ENCODE measurements at regions not wholly inside any gene's neighbourhood (a gene's known extent, or its start where the extent isn't known, plus 50 kb on each side); places are given as distances from the start of the nearest gene placed in this dataset.

- no peak for TF ChIP-seq CTCF (IDR thresholded peaks at IDR 0.05; ENCODE audit: low read depth, low read length)
- Histone ChIP-seq H3K4me3 (no peak overlapping the region), H3K27ac (no peak overlapping the region), H3K27me3 (peaks cover 6% of the 10 kb centered on the region), H3K9me3 (ENCODE audit: low read depth) (no peaks in the 10 kb centered on the region), H3K4me1 (ENCODE audit: low read depth) (no peaks in the 10 kb centered on the region), H3K36me3 (no peaks in the 10 kb centered on the region)
- no peak for DNase-seq (ENCODE audit: low read depth in 1 of 2, low spot score in 1 of 2)
These were observed 400.0 kb upstream of the PDE4D start for GRCh38 chr5:60293518-60293917.

DNA sequence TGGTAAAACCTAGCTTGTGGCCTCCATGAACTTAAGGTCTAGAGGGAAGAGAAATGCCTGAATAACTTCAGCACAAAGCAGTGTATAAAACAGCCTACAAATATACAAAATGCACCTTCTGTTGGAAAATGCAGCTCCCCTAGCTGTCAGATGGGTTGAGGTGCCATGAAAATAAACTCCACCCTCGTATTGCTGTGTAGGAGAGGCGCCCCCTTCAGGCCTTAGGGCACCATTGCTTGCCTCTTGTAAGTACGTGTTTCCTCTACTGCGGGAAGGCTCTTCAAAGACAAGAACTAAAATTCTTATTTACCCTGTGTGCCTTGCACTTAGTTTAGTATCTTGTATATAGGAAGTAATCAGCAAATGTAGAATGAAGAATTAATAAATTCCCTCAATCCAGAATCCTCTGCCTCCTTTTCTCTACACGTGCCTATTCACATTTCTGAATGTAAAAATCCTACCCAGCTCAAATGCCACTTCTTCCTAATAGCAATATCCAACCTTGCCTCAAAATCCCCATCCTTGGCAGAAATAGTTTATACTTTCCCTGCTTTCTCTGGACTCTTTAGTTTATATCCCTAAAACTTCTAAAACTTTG lies 393.7 kb upstream of the PDE4D start:
- H3K36me3 ChIP-seq, result no peaks in the 10 kb centered on the region
- peak; percentile 78 to 79 for DNase-seq (ENCODE audit: low read depth in 1 of 2, low spot score in 1 of 2)
- H3K4me3 ChIP-seq, result no peak overlapping the region
- H3K4me1 ChIP-seq (ENCODE audit: low read depth), result no peaks in the 10 kb centered on the region
- H3K27ac ChIP-seq, result no peak overlapping the region
- peak; percentile 80 for TF ChIP-seq CTCF (IDR thresholded peaks at IDR 0.05; ENCODE audit: low read depth, low read length)
- no peaks in the 10 kb centered on the region for H3K9me3 ChIP-seq (ENCODE audit: low read depth)
- peaks cover 6% of the 10 kb centered on the region for H3K27me3 ChIP-seq

DNA sequence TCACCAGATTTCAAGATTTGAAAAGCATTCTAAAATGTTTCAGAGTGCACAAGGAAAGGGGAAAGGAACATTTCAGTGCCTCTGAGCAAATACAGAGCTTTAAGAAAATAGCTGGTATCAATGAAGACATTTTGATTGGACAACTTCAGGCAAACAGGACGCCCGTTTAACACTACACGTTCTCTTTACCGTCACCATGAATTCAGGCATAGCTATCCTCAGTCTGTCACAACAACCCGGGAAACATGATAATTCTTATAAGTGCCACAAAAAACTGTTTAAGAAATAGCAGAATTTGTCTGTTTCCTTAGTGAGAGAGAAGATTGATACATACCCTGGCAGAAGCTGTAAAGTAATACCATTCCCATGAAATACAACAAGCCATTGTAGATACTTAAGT lies 392.4 kb upstream of the PDE4D start:
- Histone ChIP-seq H3K4me3 (no peak overlapping the region), H3K27me3 (peaks cover 6% of the 10 kb centered on the region), H3K4me1 (ENCODE audit: low read depth) (no peaks in the 10 kb centered on the region), H3K27ac (no peak overlapping the region), H3K9me3 (ENCODE audit: low read depth) (no peaks in the 10 kb centered on the region), H3K36me3 (no peaks in the 10 kb centered on the region)
- no peak for DNase-seq (ENCODE audit: low read depth in 1 of 2, low spot score in 1 of 2)
- TF ChIP-seq CTCF (IDR thresholded peaks at IDR 0.05; ENCODE audit: low read depth, low read length), result no peak

DNA sequence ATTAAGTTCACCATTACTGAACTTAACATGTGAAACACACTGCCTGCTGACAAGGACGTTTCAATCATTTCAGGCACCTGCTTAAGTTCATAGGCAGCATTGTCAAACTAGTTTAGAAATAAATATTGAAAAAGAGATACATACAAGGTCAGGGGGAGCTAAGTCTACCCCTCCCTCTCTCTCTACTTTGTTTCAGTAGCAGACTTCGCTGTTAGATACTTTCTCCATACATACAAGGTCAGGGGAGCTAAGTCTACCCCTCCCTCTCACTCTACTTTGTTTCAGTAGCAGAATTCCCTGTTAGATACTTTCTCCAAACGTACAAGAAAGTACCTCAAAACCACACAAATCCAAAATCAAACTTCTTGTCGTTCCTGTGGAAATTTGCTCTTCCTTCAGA lies 387.4 kb upstream of the PDE4D start:
- no peaks in the 10 kb centered on the region for H3K36me3 ChIP-seq
- no peak overlapping the region for H3K27ac ChIP-seq
- H3K9me3 ChIP-seq (ENCODE audit: low read depth), result no peaks in the 10 kb centered on the region
- no peak overlapping the region for H3K4me3 ChIP-seq
- DNase-seq (ENCODE audit: low read depth in 1 of 2, low spot score in 1 of 2), result no peak
- TF ChIP-seq CTCF (IDR thresholded peaks at IDR 0.05; ENCODE audit: low read depth, low read length), result no peak
- H3K4me1 ChIP-seq (ENCODE audit: low read depth), result no peaks in the 10 kb centered on the region
- H3K27me3 ChIP-seq, result no peaks in the 10 kb centered on the region

- Histone ChIP-seq H3K27me3 (no peaks in the 10 kb centered on the region), H3K27ac (no peak overlapping the region), H3K9me3 (ENCODE audit: low read depth) (no peaks in the 10 kb centered on the region), H3K36me3 (no peaks in the 10 kb centered on the region), H3K4me3 (no peak overlapping the region), H3K4me1 (ENCODE audit: low read depth) (no peaks in the 10 kb centered on the region)
- DNase-seq (ENCODE audit: low read depth in 1 of 2, low spot score in 1 of 2), result no peak
- TF ChIP-seq CTCF (IDR thresholded peaks at IDR 0.05; ENCODE audit: low read depth, low read length), result no peak
These were observed 384.4 kb upstream of the PDE4D start for GRCh38 chr5:60277941-60278340.

GRCh38 chr5:60274747-60275146 lies 381.2 kb upstream of the PDE4D start:
- no peak for TF ChIP-seq CTCF (IDR thresholded peaks at IDR 0.05; ENCODE audit: low read depth, low read length)
- no peak overlapping the region for H3K4me3 ChIP-seq
- no peaks in the 10 kb centered on the region for H3K9me3 ChIP-seq (ENCODE audit: low read depth)
- no peak for DNase-seq (ENCODE audit: low read depth in 1 of 2, low spot score in 1 of 2)
- no peaks in the 10 kb centered on the region for H3K4me1 ChIP-seq (ENCODE audit: low read depth)
- no peak overlapping the region for H3K27ac ChIP-seq
- no peaks in the 10 kb centered on the region for H3K36me3 ChIP-seq
- H3K27me3 ChIP-seq, result no peaks in the 10 kb centered on the region

Measured in cardiac muscle cell (in vitro differentiated cells and primary cell).